Nephron progenitor cell (in vitro differentiated cells): ENCODE measurements at regions not wholly inside any gene's neighbourhood (a gene's known extent, or its start where the extent isn't known, plus 50 kb on each side); places are given as distances from the start of the nearest gene placed in this dataset.

Source experiments
- DNase-seq: peaks from one replicate; pipeline ENCODE4 v3.0.0; 2021
- H3K27ac Mint-ChIP-seq: 2 replicates; pipeline ENCODE4 v1.8.0; 2021; ENCODE audit warnings: mild to moderate bottlenecking, moderate library complexity, mixed read lengths
- H3K27me3 Mint-ChIP-seq: 2 replicates; pipeline ENCODE4 v1.8.0; 2021; ENCODE audit warnings: mild to moderate bottlenecking, low read depth, mixed read lengths; ENCODE audit not compliant: poor library complexity
- H3K36me3 Mint-ChIP-seq: 2 replicates; pipeline ENCODE4 v1.8.0; 2021; ENCODE audit warnings: low read depth, mixed read lengths
- H3K4me1 Mint-ChIP-seq: 2 replicates; pipeline ENCODE4 v1.8.0; 2021; ENCODE audit warnings: mixed read lengths
- H3K4me3 Mint-ChIP-seq: 2 replicates; pipeline ENCODE4 v1.8.0; 2021; ENCODE audit warnings: mild to moderate bottlenecking, moderate library complexity, mixed read lengths
- H3K9me3 Mint-ChIP-seq: 2 replicates; pipeline ENCODE4 v1.8.0; 2021; ENCODE audit warnings: mild to moderate bottlenecking, moderate library complexity, mixed read lengths
- TF ChIP-seq, protein P1 (sequence below): fragments of 200-600 bp; sonication (generic); IDR thresholded peaks from 2 replicates; pipeline ENCODE4 v1.5.0; 2021; ENCODE audit warnings: antibody characterized with exemption

- no peak for DNase-seq
- peaks cover 50% of the 10 kb centered on the region for H3K9me3 Mint-ChIP-seq
- no peaks in the 10 kb centered on the region for H3K4me1 Mint-ChIP-seq
- H3K27ac Mint-ChIP-seq = no peak overlapping the region
- H3K27me3 Mint-ChIP-seq = no peaks in the 10 kb centered on the region
- no peak overlapping the region for H3K4me3 Mint-ChIP-seq
- TF ChIP-seq, protein P1, sequence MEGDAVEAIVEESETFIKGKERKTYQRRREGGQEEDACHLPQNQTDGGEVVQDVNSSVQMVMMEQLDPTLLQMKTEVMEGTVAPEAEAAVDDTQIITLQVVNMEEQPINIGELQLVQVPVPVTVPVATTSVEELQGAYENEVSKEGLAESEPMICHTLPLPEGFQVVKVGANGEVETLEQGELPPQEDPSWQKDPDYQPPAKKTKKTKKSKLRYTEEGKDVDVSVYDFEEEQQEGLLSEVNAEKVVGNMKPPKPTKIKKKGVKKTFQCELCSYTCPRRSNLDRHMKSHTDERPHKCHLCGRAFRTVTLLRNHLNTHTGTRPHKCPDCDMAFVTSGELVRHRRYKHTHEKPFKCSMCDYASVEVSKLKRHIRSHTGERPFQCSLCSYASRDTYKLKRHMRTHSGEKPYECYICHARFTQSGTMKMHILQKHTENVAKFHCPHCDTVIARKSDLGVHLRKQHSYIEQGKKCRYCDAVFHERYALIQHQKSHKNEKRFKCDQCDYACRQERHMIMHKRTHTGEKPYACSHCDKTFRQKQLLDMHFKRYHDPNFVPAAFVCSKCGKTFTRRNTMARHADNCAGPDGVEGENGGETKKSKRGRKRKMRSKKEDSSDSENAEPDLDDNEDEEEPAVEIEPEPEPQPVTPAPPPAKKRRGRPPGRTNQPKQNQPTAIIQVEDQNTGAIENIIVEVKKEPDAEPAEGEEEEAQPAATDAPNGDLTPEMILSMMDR = no peak
- H3K36me3 Mint-ChIP-seq = peaks cover 15% of the 10 kb centered on the region
These were observed 192.8 kb upstream of the APCDD1 start for GRCh38 chr18:10261344-10262276.

- TF ChIP-seq, protein P1 = no peak
- no peaks in the 10 kb centered on the region for H3K27me3 Mint-ChIP-seq
- no peaks in the 10 kb centered on the region for H3K4me1 Mint-ChIP-seq
- no peak overlapping the region for H3K27ac Mint-ChIP-seq
- peaks cover 41% of the 10 kb centered on the region for H3K9me3 Mint-ChIP-seq
- H3K4me3 Mint-ChIP-seq = no peak overlapping the region
- peaks cover 9% of the 10 kb centered on the region for H3K36me3 Mint-ChIP-seq
- DNase-seq = no peak
These were observed 191.9 kb upstream of the APCDD1 start for GRCh38 chr18:10262566-10262965.

DNA sequence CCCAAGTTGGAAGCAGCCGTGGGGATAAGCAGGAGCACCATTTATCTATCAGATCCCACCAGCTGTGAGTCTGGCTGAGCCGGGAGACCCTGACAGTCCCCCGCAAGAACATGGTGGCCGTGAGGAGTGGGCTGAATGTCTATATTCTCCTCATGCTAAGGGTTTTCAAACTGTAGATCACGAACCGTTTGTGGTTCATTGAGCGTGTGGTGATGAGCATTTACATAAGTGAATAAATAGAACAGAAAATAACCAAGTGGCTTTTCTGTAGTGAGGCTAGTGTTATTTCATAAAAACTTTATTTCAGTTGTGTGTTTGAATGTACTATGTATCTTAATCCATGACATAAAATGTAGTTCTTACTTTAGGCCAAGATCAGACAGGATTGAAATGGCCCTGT lies 190.2 kb upstream of the APCDD1 start:
- peaks cover 35% of the 10 kb centered on the region for H3K9me3 Mint-ChIP-seq
- H3K4me3 Mint-ChIP-seq = no peak overlapping the region
- H3K27ac Mint-ChIP-seq = no peak overlapping the region
- TF ChIP-seq, protein P1 = no peak
- no peaks in the 10 kb centered on the region for H3K27me3 Mint-ChIP-seq
- H3K4me1 Mint-ChIP-seq = no peaks in the 10 kb centered on the region
- no peak for DNase-seq
- H3K36me3 Mint-ChIP-seq = peaks cover 9% of the 10 kb centered on the region

DNA sequence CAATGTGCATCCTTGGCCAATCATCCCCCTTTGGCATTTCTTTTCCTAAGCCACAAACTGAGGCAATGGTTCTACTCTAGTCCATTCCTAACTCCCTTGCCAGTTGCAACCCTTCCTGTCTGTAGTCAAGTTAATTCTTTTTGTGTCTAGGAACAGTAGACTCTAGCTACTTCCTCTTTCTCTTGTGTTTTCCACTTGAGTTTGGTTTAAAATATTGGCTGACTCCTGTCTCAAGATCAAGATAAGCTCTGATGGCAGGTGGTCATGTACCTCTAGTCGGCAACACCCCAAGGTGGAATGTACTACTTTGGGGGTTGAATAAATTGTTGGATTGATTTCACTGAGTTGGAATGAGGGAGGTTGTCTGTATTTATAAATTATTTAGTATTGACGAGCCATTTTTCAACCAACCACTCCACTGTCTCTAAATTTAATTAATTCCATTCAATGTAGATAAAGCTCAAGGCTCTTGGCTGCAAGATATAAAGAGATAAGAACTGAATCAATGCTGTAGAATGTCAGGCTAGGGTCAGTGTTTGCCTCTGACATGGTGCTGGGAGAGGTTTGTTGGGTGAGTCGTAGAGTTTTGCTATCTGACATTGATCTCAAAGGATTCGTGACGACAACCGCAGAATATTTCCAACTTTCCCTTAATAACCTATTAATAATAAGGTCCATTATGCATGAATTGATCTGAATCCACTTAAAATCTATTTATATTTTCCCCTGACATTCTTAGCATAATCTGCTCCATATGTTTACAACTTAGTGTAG lies 188.7 kb upstream of the APCDD1 start:
- no peak for DNase-seq
- TF ChIP-seq, protein P1 = no peak
- peaks cover 23% of the 10 kb centered on the region for H3K9me3 Mint-ChIP-seq
- no peak overlapping the region for H3K27ac Mint-ChIP-seq
- H3K27me3 Mint-ChIP-seq = no peaks in the 10 kb centered on the region
- H3K4me1 Mint-ChIP-seq = peaks cover 12% of the 10 kb centered on the region
- H3K36me3 Mint-ChIP-seq = peaks cover 9% of the 10 kb centered on the region
- H3K4me3 Mint-ChIP-seq = no peak overlapping the region

GRCh38 chr18:10266334-10266590 lies 188.2 kb upstream of the APCDD1 start:
- Mint-ChIP-seq H3K27me3 (no peaks in the 10 kb centered on the region), H3K4me1 (peaks cover 12% of the 10 kb centered on the region), H3K9me3 (peaks cover 19% of the 10 kb centered on the region), H3K36me3 (peaks cover 9% of the 10 kb centered on the region), H3K27ac (no peak overlapping the region), H3K4me3 (no peak overlapping the region)
- TF ChIP-seq, protein P1 = no peak
- DNase-seq = no peak
